ENCODE measurements at regions not wholly inside any gene's neighbourhood (a gene's known extent, or its start where the extent isn't known, plus 50 kb on each side); places are given as distances from the start of the nearest gene placed in this dataset.

- no peaks in the 10 kb centered on the region for H3K4me1 ChIP-seq (replicated peaks in 1 of 4; ENCODE audit: control insufficient read depth in 3 of 4, insufficient read depth in 4 of 4, low read length in 3 of 4)
- TF ChIP-seq SAP30 (IDR thresholded peaks at IDR 0.05; ENCODE audit: insufficient read depth, insufficient replicate concordance, low read length) (no peak), RBBP5 (IDR thresholded peaks at IDR 0.05; ENCODE audit: borderline replicate concordance, low read depth, low read length) (no peak), KDM4A (IDR thresholded peaks at IDR 0.05; ENCODE audit: low read depth, low read length, severe bottlenecking) (no peak), NANOG (IDR thresholded peaks at IDR 0.05; ENCODE audit: insufficient read depth, low read depth, low read length, poor library complexity, severe bottlenecking) (no peak), HDAC2 (IDR thresholded peaks at IDR 0.05; ENCODE audit: borderline replicate concordance in 1 of 2, low read depth in 2 of 2, low read length in 2 of 2) (no peak), EZH2 (IDR thresholded peaks at IDR 0.05; ENCODE audit: low read depth, low read length, severe bottlenecking) (no peak), BRCA1 (IDR thresholded peaks at IDR 0.05; ENCODE audit: low read depth, low read length) (no peak), YY1 (IDR thresholded peaks at IDR 0.05; ENCODE audit: low read depth, low read length) (no peak), NRF1 (IDR thresholded peaks at IDR 0.05; ENCODE audit: low read depth, low read length) (no peak)
- no peak overlapping the region for H2BK5ac ChIP-seq (ENCODE audit: low read depth, low read length)
- no peak overlapping the region for H2BK20ac ChIP-seq (ENCODE audit: low read length)
- H3K23me2 ChIP-seq (ENCODE audit: low read depth, low read length): no peaks in the 10 kb centered on the region
- H3K4ac ChIP-seq (replicated peaks; ENCODE audit: insufficient read length, low read depth, low read length): no peak overlapping the region
- H2BK15ac ChIP-seq (ENCODE audit: low read length): no peak overlapping the region
- H3K56ac ChIP-seq (replicated peaks; ENCODE audit: insufficient read length, low read depth, low read length): no peak overlapping the region
- CTCF ChIA-PET (ENCODE audit: partially characterized antibody): interaction anchor here (1.5 kb wide), 1 partner anchor 16 kb away, joined by 8 read pairs; no protein-coding TSS in a partner anchor
- H4K5ac ChIP-seq (ENCODE audit: insufficient read length, low read depth, low read length): no peak overlapping the region
- H2BK12ac ChIP-seq (ENCODE audit: low read depth, low read length): no peak overlapping the region
- no peaks in the 10 kb centered on the region for H3K9me3 ChIP-seq (ENCODE audit: insufficient read depth in 2 of 2, low read depth in 1 of 2, low read length in 1 of 2)
- H3K4me3 ChIP-seq (ENCODE audit: extremely low read depth in 1 of 4, insufficient read depth in 2 of 4, low read depth in 3 of 4, low read length in 4 of 4): no peak overlapping the region
- no peak overlapping the region for H3K23ac ChIP-seq (ENCODE audit: insufficient read length)
- H3K27me3 ChIP-seq (replicated peaks in 1 of 4; ENCODE audit: control insufficient read depth in 3 of 4, extremely low read depth in 1 of 4, insufficient read depth in 3 of 4, low read length in 3 of 4): no peaks in the 10 kb centered on the region
- H4K91ac ChIP-seq (replicated peaks; ENCODE audit: insufficient read length, low read length): no peak overlapping the region
- no peaks in the 10 kb centered on the region for H3K36me3 ChIP-seq (ENCODE audit: control insufficient read depth in 2 of 4, insufficient read depth in 4 of 4, low read length in 3 of 4)
- H3K14ac ChIP-seq (ENCODE audit: insufficient read length): no peak overlapping the region
- no peaks in the 10 kb centered on the region for H4K20me1 ChIP-seq (replicated peaks in 1 of 2; ENCODE audit: control insufficient read depth in 1 of 2, insufficient read depth in 2 of 2, low read length in 2 of 2)
- H3K79me2 ChIP-seq (ENCODE audit: control insufficient read depth in 1 of 2, insufficient read depth in 2 of 2, low read length in 2 of 2): no peaks in the 10 kb centered on the region
- no peak overlapping the region for H3K18ac ChIP-seq (ENCODE audit: extremely low read depth, low read length)
- H2AFZ ChIP-seq (ENCODE audit: low read length): no peak overlapping the region
- no peaks in the 10 kb centered on the region for H3K79me1 ChIP-seq (ENCODE audit: low read depth, low read length)
- DNase-seq (ENCODE audit: low read depth in 1 of 2, low spot score in 2 of 2) (no peak), FAIRE-seq (no peak)
- POLR2A ChIA-PET (ENCODE audit: partially characterized antibody): no interaction called here
- H4K8ac ChIP-seq (ENCODE audit: extremely low read depth, insufficient read depth, low read length): no peak overlapping the region
- no peak overlapping the region for H3K4me2 ChIP-seq (ENCODE audit: insufficient read depth in 1 of 2, low read depth in 2 of 2, low read length in 2 of 2)
- WGBS, 2 experiments (ENCODE audit: extremely low coverage in 1 of 2, insufficient coverage in 1 of 2, insufficient read length in 1 of 2, insufficient replicate concordance in 2 of 2, low coverage in 1 of 2, low lambda C conversion rate in 2 of 2, missing lambda C conversion rate in 1 of 2): 92% methylated on average over 1 of the region's 1 CpG; no CpG with 5 or more reads in 1 of the 2 experiments
- no peak overlapping the region for H3K9ac ChIP-seq (replicated peaks in 1 of 4; ENCODE audit: extremely low read depth in 1 of 4, low read depth in 3 of 4, low read length in 3 of 4)
- H2AK5ac ChIP-seq (ENCODE audit: low read depth, low read length): no peak overlapping the region
- no peak overlapping the region for H3K27ac ChIP-seq (ENCODE audit: low read depth, low read length)
- no peak overlapping the region for H2BK120ac ChIP-seq (replicated peaks; ENCODE audit: low read depth, low read length)
These were observed 105.8 kb upstream of the ATXN7L3B start for GRCh38 chr12:74431801-74432200.

All from H1 (cell line).